Hippocampal formation (tissue), 2 donors: ENCODE measurements at regions not wholly inside any gene's neighbourhood (a gene's known extent, or its start where the extent isn't known, plus 50 kb on each side); places are given as distances from the start of the nearest gene placed in this dataset.

Experiments used
- DNase-seq, 2 donors: peaks; one replicate each; lab custom pipeline; 2025; lab: John Stamatoyannopoulos, UW

- DNase-seq = no peak
Measured at GRCh38 chr21:17901458-17902079, 82.4 kb upstream of the C21orf91 start.

- DNase-seq = no peak
Measured at GRCh38 chr21:17900990-17901385, 81.8 kb upstream of the C21orf91 start.

- DNase-seq = no peak
Measured at GRCh38 chr21:17900281-17900989, 81.3 kb upstream of the C21orf91 start.

- no peak for DNase-seq
Measured at GRCh38 chr21:17889171-17889570, 70.0 kb upstream of the C21orf91 start.

- no peak for DNase-seq
Measured at GRCh38 chr21:17869115-17869514, 50.0 kb upstream of the C21orf91 start.
